WI38 (cell line): ENCODE measurements at regions not wholly inside any gene's neighbourhood (a gene's known extent, or its start where the extent isn't known, plus 50 kb on each side); places are given as distances from the start of the nearest gene placed in this dataset.

Source experiments
- H3K4me3 ChIP-seq: 2 replicates; pipeline ENCODE4 v1.5.1; 2011; ENCODE audit warnings: low read depth, mild to moderate bottlenecking, control low read depth, low read length
- TF ChIP-seq, protein P1 (sequence below): IDR thresholded peaks from 2 replicates; pipeline ENCODE4 v1.5.1; 2012; ENCODE audit warnings: low read depth, mild to moderate bottlenecking, control low read depth, low read length

DNA sequence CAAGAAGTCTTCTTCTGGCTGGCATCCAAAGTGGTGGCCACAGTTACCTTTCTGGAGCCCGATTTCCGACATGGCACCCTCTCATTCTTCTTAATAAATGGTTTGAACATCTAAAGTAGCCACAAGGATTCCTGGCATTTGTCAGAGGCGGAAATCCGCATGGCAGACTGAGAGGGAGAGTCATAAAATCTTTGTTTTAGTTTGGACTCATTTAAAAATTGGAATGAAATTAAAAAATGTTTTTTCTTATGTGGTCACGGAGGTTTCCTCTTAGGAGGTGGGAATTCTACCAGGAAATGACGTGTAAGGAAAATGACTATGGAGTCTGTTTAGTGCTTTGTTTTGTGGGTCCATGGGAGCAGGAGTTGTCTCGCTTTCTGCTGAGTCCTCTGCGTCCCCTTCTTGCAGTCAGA, 133.0 kb upstream of the PTCH1 start:
- TF ChIP-seq, protein P1, sequence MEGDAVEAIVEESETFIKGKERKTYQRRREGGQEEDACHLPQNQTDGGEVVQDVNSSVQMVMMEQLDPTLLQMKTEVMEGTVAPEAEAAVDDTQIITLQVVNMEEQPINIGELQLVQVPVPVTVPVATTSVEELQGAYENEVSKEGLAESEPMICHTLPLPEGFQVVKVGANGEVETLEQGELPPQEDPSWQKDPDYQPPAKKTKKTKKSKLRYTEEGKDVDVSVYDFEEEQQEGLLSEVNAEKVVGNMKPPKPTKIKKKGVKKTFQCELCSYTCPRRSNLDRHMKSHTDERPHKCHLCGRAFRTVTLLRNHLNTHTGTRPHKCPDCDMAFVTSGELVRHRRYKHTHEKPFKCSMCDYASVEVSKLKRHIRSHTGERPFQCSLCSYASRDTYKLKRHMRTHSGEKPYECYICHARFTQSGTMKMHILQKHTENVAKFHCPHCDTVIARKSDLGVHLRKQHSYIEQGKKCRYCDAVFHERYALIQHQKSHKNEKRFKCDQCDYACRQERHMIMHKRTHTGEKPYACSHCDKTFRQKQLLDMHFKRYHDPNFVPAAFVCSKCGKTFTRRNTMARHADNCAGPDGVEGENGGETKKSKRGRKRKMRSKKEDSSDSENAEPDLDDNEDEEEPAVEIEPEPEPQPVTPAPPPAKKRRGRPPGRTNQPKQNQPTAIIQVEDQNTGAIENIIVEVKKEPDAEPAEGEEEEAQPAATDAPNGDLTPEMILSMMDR, result no peak
- H3K4me3 ChIP-seq, result no peak overlapping the region

DNA sequence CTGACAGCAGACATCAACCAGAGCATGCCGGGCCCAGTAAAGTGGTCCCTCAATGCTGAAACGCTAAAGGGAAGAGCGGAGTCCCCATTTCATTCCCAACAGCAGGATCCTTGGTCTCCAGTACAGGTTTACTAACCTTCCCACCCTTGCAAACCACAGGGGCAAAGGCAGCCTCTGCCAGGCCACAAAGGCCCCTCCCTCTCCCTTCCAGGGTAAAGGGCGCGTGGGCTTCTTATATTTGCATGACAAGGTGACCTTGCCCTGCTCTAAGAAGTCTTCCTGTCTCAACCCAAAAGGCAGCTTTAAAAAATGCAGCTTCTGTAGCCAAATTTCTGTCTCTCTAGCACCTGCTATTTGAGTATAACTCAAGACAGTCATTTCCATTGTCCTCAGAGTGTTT, 131.5 kb upstream of the PTCH1 start:
- H3K4me3 ChIP-seq, result no peak overlapping the region
- TF ChIP-seq, protein P1, result no peak

DNA sequence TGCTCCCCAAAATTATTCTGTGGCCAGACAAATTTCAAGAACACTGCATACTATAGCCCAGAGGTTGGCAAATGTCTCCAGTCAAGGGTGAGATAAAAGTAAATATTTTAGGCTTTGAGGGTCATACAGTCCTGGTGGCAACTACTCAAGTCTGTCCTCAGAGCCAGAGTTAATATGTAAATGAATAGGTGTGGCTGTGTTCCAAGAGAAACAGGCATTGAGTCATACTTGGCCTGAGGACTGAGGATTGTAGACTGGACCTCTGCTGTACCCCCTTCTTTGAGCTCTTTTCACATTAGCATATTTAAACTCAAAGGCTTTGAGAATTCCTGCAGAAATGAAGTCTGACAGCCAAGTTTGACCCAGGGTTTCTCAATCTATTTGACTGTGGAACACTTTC, 129.2 kb upstream of the PTCH1 start:
- TF ChIP-seq, protein P1, result no peak

DNA sequence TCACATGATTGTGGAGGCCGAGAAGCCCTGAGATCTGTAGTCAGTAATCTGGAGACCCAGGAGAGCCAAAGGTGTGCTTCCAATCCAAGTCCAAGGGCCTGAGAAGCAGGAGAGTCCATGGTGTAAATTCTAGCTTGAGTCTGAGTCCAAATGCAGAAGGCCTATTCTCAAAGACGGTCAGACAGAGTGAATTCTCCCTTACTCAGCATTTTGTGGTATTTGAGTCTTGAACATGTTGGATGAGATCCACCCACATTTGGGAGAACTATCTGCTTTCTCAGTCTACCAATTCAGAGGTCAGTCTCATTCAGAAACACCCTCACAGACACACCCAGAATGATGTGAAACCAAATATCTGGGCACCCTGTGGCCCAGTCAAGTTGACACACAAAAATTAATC, 128.8 kb upstream of the PTCH1 start:
- no peak overlapping the region for H3K4me3 ChIP-seq
- TF ChIP-seq, protein P1, result no peak

More for the DNA sequence above, 129.2 kb upstream of the PTCH1 start:
- no peak overlapping the region for H3K4me3 ChIP-seq

DNA sequence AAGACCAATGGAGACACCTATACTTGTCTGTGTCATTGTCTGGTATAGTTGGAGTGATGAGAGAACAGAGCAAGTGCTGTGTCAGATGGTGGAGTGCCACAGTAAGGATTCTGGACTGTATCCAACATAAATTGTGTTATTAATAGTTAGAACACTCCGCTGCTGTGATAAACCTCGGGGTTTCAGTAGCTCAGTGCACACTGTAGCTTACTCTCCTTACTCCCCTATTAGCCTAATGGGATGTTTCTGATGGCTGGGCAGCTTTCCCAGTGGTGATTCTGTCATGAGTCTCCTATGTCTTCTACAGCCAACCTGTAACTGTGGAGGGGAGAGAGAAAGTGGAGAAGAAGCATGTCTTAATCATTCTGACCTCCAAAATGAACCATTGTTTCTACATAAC, 127.6 kb upstream of the PTCH1 start:
- TF ChIP-seq, protein P1, result no peak
- H3K4me3 ChIP-seq, result no peak overlapping the region

DNA sequence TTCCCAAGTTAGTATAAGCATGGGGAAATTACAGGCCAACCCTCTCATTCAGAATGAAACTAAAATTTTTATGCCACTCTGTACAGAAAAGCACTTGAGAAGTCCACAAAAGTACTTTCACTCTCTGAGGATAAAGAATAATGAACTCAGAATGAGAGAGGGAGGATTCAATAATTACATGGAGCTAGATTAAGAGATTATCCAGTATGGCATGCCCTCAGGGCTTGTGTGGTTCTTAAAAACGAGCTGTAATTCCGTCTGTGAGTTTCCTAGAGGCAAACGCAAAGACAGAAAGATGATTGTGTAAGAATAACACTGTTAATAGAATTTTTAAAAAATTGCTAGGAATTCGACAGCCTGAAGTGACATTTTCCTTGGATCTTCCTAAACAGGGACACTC, 126.8 kb upstream of the PTCH1 start:
- TF ChIP-seq, protein P1, result no peak
- no peak overlapping the region for H3K4me3 ChIP-seq

DNA sequence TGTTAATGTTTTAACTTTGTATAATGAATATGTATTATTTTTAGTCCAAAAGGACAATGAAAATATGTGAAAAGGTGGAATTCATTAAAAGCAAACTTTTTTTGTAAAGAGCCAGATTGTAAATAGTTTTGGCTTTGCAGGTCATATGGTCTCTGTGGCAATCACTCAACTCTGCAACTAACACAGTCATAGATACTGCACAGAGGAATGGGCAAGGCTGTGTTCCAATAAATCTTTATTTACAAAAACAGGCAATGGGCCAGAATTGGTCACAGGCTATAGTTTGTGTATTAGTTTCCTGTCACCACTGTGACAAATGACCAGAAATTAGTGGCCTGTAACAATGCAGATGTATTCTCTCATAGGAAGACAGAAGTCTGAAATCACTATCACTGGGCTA, 125.4 kb upstream of the PTCH1 start:
- TF ChIP-seq, protein P1, result no peak
- H3K4me3 ChIP-seq, result no peak overlapping the region
